ENCODE measurements at regions not wholly inside any gene's neighbourhood (a gene's known extent, or its start where the extent isn't known, plus 50 kb on each side); places are given as distances from the start of the nearest gene placed in this dataset.

DNA sequence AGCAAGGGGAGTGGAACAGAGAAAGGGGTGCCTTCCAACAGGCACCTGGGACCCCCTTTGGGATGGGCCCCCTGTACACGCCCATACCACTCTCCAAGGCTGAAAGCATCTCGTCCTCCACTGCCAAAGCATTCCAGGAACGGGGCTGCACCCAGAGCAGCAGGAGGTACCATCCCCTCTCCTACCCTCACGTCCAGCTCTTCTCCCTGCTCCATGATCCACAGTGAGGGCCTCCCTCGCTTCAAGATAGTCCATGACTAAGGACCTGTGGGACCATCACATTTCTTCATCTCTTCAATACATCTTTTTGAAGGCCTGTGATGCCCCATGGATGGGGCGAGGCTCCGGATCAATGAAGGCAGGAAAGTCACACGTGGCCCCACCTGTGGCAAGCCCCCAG lies 209.9 kb downstream of the ANKRD60 start:
- TF ChIP-seq, protein P1, sequence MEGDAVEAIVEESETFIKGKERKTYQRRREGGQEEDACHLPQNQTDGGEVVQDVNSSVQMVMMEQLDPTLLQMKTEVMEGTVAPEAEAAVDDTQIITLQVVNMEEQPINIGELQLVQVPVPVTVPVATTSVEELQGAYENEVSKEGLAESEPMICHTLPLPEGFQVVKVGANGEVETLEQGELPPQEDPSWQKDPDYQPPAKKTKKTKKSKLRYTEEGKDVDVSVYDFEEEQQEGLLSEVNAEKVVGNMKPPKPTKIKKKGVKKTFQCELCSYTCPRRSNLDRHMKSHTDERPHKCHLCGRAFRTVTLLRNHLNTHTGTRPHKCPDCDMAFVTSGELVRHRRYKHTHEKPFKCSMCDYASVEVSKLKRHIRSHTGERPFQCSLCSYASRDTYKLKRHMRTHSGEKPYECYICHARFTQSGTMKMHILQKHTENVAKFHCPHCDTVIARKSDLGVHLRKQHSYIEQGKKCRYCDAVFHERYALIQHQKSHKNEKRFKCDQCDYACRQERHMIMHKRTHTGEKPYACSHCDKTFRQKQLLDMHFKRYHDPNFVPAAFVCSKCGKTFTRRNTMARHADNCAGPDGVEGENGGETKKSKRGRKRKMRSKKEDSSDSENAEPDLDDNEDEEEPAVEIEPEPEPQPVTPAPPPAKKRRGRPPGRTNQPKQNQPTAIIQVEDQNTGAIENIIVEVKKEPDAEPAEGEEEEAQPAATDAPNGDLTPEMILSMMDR (IDR thresholded peaks at IDR 0.05), result no peak
- no peak overlapping the region for H3K4me3 Mint-ChIP-seq
- H3K4me1 Mint-ChIP-seq, result no peaks in the 10 kb centered on the region
- no peak overlapping the region for H3K27ac ChIP-seq (ENCODE audit: low read length)
- ATAC-seq, result no peak
- no peaks in the 10 kb centered on the region for H3K27me3 ChIP-seq (ENCODE audit: control insufficient read depth, insufficient read depth, low read length)
- H3K4me3 ChIP-seq (ENCODE audit: low read length), result no peak overlapping the region
- intact Hi-C loops (cut with micrococcal nuclease), result no loop called here
- no peaks in the 10 kb centered on the region for H3K36me3 ChIP-seq (ENCODE audit: control insufficient read depth, insufficient read depth, low read length)
- H3K9me3 Mint-ChIP-seq, result no peaks in the 10 kb centered on the region
- no peaks in the 10 kb centered on the region for H3K4me1 ChIP-seq (ENCODE audit: control insufficient read depth, insufficient read depth, low read length)
- H3K27ac Mint-ChIP-seq, result no peak overlapping the region
- H3K9me3 ChIP-seq (ENCODE audit: control insufficient read depth, insufficient read depth, low read length), result no peaks in the 10 kb centered on the region
- H3K36me3 Mint-ChIP-seq, result no peaks in the 10 kb centered on the region
- H3K27me3 Mint-ChIP-seq (ENCODE audit: low read depth in 2 of 2), result no peaks in the 10 kb centered on the region
- DNase-seq, result no peak
- 78% methylated on average over 8 of the region's 8 CpGs for WGBS (ENCODE audit: insufficient coverage)

DNA sequence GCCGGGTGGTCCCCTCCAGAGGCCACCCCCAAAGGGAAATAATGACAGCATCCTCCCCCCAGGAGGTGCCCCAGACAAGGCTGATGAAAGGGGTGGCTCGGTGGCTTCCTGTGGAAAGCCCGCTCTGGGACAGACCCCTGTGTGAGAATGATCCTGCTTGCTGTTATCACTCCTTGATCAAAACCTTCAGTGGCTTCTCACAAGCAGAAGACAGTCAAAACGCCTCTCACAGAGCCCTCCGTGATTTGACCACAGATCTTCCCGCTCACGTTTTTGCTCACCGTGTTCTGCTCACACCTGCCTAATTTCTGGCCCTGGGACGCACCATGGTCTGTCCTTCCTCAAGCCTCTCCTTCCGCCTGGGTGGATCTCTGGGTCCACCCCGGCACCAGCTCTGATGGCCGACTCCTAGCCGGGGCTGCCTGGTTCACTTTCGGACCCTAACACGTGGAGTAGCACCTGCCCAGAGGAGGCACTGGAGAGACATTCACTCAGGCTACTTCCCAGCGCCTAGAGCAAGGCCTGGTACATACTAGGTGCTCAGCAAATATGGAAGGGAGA lies 210.4 kb downstream of the ANKRD60 start:
- H3K9me3 ChIP-seq (ENCODE audit: control insufficient read depth, insufficient read depth, low read length), result no peaks in the 10 kb centered on the region
- Mint-ChIP-seq H3K36me3 (no peaks in the 10 kb centered on the region), H3K9me3 (no peaks in the 10 kb centered on the region), H3K4me1 (no peaks in the 10 kb centered on the region), H3K27ac (no peak overlapping the region), H3K27me3 (ENCODE audit: low read depth in 2 of 2) (no peaks in the 10 kb centered on the region), H3K4me3 (no peak overlapping the region)
- TF ChIP-seq, protein P1 (IDR thresholded peaks at IDR 0.05), result no peak
- no peak overlapping the region for H3K4me3 ChIP-seq (ENCODE audit: low read length)
- ATAC-seq, result no peak
- H3K36me3 ChIP-seq (ENCODE audit: control insufficient read depth, insufficient read depth, low read length), result no peaks in the 10 kb centered on the region
- WGBS (ENCODE audit: insufficient coverage), result 67% methylated on average over 16 of the region's 16 CpGs
- no peaks in the 10 kb centered on the region for H3K4me1 ChIP-seq (ENCODE audit: control insufficient read depth, insufficient read depth, low read length)
- DNase-seq, result no peak
- H3K27ac ChIP-seq (ENCODE audit: low read length), result no peak overlapping the region
- intact Hi-C loops (cut with micrococcal nuclease), result no loop called here
- H3K27me3 ChIP-seq (ENCODE audit: control insufficient read depth, insufficient read depth, low read length), result no peaks in the 10 kb centered on the region

DNA sequence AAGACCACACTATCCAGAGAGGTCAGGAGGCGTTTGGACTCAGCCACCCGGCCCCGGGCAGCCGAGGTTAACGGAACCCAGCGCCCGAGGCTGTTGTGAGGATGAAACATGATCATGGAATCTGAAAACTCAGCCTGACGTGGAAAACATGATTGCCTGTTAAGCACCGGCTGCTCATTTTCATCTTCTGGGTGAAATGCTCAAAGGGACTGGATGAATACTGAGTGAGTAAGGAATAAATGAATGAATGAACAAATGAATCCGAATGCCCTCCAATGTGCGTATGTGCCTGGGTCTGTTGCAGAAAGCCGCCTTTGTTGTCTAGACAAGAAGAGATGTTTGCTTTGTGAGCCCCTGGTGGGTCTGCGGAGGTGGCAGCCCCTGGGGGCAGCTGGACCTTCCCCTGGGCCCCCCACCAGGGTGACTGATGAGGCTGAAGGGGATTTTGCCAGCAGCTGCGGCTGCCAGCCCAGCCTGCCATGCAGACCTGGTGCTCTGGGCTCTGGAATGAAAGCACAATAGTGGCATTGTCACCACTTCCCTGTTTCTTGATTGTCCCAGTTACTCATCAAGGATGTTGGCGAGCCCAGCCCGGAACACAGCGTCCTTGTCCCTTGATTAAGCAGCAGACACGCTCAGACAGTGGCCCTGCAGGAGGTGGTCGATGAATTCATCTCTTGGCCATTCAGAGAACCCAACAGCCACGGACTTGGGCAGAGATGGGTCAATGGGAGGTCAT lies 211.1 kb downstream of the ANKRD60 start:
- H3K4me1 Mint-ChIP-seq, result no peaks in the 10 kb centered on the region
- no peak overlapping the region for H3K27ac Mint-ChIP-seq
- H3K4me3 Mint-ChIP-seq, result no peak overlapping the region
- H3K4me1 ChIP-seq (ENCODE audit: control insufficient read depth, insufficient read depth, low read length), result no peaks in the 10 kb centered on the region
- H3K36me3 ChIP-seq (ENCODE audit: control insufficient read depth, insufficient read depth, low read length), result no peaks in the 10 kb centered on the region
- no peaks in the 10 kb centered on the region for H3K9me3 ChIP-seq (ENCODE audit: control insufficient read depth, insufficient read depth, low read length)
- TF ChIP-seq, protein P1 (IDR thresholded peaks at IDR 0.05), result no peak
- DNase-seq, result no peak
- H3K9me3 Mint-ChIP-seq, result no peaks in the 10 kb centered on the region
- no peak overlapping the region for H3K4me3 ChIP-seq (ENCODE audit: low read length)
- no peaks in the 10 kb centered on the region for H3K27me3 Mint-ChIP-seq (ENCODE audit: low read depth in 2 of 2)
- intact Hi-C loops (cut with micrococcal nuclease), result no loop called here
- H3K27me3 ChIP-seq (ENCODE audit: control insufficient read depth, insufficient read depth, low read length), result no peaks in the 10 kb centered on the region
- no peak overlapping the region for H3K27ac ChIP-seq (ENCODE audit: low read length)
- H3K36me3 Mint-ChIP-seq, result no peaks in the 10 kb centered on the region
- no peak for ATAC-seq
- 89% methylated on average over 20 of the region's 20 CpGs for WGBS (ENCODE audit: insufficient coverage)

DNA sequence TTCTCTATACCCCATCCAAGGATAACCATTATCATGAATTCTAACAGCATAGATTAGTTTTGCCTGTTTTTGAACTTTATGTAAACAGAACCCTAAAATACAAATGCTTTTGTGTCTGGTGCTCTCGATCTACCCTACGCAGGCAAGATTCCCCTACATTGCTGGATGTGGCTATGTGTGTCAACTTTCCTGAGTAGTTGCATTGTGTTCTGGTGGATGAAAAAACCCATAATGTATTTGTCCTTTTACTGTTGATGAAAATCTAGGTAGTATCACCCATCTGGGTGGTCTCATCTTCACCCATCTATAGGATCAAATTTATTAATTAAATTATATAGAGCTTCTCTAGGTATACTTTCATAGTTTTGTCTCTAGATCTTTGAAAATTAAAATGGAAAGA lies 211.7 kb downstream of the ANKRD60 start:
- H3K27ac ChIP-seq (ENCODE audit: low read length), result no peak overlapping the region
- Mint-ChIP-seq H3K4me1 (no peaks in the 10 kb centered on the region), H3K4me3 (no peak overlapping the region), H3K36me3 (no peaks in the 10 kb centered on the region), H3K27ac (no peak overlapping the region), H3K27me3 (ENCODE audit: low read depth in 2 of 2) (no peaks in the 10 kb centered on the region), H3K9me3 (no peaks in the 10 kb centered on the region)
- no peak overlapping the region for H3K4me3 ChIP-seq (ENCODE audit: low read length)
- H3K9me3 ChIP-seq (ENCODE audit: control insufficient read depth, insufficient read depth, low read length), result no peaks in the 10 kb centered on the region
- TF ChIP-seq, protein P1 (IDR thresholded peaks at IDR 0.05), result no peak
- H3K27me3 ChIP-seq (ENCODE audit: control insufficient read depth, insufficient read depth, low read length), result no peaks in the 10 kb centered on the region
- no peak for ATAC-seq
- H3K36me3 ChIP-seq (ENCODE audit: control insufficient read depth, insufficient read depth, low read length), result no peaks in the 10 kb centered on the region
- intact Hi-C loops (cut with micrococcal nuclease), result no loop called here
- WGBS (ENCODE audit: insufficient coverage), result 80% methylated on average over 2 of the region's 2 CpGs
- no peaks in the 10 kb centered on the region for H3K4me1 ChIP-seq (ENCODE audit: control insufficient read depth, insufficient read depth, low read length)
- DNase-seq, result no peak

Measured in natural killer cell (primary cell).